GM21737 (cell line): ENCODE measurements at regions not wholly inside any gene's neighbourhood (a gene's known extent, or its start where the extent isn't known, plus 50 kb on each side); places are given as distances from the start of the nearest gene placed in this dataset.

ENCODE experiments used
- ATAC-seq: cut with Tn5 transposase; IDR thresholded peaks from one replicate; pipeline ENCODE4 v1.9.1; 2021; ENCODE audit warnings: mild to moderate bottlenecking, moderate library complexity; ENCODE audit not compliant: unreplicated experiment

DNA sequence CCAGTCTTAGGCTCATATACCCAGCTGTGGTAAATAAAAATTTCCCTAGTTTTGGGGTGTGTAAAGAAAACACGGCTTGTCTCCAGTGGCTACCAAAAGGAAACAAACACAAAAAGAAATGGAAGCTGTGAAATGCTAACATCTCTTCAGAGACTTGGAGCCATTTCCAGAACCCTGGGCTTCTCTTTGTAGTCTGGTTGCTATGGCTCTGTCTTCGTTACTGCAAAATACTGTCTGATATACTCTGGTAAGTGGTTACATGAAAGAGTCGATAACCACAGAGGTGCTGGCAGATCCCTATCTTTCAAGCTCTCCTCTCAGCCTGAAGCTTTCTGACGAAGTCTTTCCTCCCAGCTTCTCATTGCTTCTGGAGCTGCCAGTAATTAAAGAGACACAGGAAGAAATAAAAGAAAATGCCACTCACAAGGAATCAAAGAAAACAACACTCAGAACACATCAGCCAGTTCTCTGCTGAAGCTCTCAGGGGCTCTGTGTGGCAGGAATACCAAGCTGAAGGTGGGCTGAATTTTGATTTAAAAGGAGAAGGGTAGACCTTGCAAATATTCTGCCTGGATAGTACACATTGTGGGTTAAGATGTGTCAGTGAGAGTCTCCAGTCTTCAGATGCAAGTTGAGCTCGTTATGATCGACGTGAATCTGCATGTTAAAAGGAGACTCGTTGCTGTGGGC lies 107.6 kb upstream of the FAM9C start:
- no peak for ATAC-seq

- ATAC-seq, result no peak
These were observed 105.4 kb upstream of the FAM9C start for GRCh38 chrX:13149702-13150350.

DNA sequence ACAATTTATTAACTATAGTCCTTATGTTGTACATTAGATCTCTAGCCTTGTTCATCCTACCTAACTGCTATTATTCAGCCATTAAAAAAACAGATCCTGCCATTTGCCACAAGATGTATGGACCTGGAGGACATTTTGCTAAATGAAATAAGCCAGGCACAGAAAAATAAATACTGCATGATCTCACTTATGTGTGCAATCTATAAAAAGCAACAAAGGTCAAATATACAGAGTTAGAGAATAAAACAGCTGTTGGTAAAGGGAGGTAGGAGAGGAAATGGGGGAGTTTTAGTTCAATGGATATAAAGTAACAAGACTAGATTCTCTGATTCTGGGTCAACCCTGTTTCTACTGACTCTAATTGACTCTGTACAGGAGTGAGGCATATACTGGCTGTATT lies 103.3 kb upstream of the FAM9C start:
- ATAC-seq, result no peak

DNA sequence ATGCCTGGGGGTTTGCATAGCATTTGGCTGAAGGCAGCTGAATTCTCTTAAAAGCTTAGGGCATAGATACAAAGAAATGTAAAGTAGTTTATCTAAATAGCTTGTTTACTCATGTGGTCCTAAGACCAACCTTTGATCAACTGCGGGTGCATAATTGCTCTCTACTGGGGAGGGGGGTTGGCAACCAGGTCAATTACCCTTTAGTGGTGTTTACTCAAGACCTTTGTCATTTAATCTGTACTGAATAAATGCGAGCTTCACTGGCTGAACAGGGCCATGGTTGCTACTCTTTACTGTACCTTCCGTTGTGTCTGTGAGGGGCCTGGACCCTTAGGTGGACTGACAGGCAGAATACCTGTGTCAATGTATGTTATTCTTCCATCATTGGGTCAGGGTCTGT lies 102.7 kb upstream of the FAM9C start:
- ATAC-seq, result no peak

DNA sequence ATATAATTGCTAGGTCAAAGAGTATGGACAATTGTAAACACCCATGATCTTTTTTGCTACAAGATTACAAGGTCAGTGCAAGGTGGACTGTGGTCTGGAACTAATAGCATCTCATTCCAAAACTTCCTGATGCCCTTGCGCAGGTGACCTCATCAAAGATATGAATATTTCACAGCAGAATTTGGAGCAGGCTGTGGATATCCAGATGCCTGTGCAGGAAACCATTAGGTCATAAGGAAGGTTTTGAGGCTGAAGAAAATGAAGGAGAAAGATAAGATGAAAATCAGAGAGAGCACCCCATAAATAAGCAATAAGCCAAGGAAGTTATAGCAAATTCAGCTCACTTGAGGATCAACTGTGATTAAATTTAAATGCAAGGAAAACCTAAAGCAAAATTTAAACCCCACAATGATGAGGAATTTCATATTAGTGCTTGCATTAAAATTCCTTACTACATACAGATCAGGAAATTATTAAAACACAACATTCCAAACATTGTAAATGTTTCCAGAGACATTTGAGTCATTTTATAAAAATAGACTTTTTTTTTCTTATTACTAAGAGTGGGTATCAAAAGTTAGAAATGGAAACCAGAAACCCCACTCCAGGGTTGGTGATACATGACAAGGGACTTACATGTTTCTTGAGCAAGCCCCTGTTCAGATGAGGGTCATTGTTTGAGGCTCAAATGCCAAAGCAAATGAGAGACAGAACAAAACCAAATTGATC lies 100.7 kb upstream of the FAM9C start:
- ATAC-seq, result no peak

DNA sequence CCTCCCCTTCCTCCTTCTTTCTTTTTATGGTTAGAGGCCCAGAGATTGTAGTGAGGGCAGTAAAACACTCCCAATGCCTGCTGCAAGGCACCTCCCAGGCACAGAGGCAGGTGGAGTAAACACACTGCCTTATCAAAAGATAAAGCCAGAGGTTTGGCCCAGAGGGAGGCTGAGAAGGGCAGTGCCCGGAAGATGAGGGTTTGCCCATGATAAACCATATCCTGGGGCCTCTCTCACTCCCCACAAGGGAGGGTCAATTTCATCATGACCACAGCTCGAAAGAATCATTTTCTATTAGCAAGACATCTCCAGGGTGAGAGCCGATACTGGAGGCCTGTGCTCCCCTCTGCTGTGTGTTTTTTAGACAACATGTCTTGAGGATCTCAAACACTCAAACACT lies 98.5 kb upstream of the FAM9C start:
- ATAC-seq, result no peak

GRCh38 chrX:13140007-13140406 lies 95.6 kb upstream of the FAM9C start:
- no peak for ATAC-seq

DNA sequence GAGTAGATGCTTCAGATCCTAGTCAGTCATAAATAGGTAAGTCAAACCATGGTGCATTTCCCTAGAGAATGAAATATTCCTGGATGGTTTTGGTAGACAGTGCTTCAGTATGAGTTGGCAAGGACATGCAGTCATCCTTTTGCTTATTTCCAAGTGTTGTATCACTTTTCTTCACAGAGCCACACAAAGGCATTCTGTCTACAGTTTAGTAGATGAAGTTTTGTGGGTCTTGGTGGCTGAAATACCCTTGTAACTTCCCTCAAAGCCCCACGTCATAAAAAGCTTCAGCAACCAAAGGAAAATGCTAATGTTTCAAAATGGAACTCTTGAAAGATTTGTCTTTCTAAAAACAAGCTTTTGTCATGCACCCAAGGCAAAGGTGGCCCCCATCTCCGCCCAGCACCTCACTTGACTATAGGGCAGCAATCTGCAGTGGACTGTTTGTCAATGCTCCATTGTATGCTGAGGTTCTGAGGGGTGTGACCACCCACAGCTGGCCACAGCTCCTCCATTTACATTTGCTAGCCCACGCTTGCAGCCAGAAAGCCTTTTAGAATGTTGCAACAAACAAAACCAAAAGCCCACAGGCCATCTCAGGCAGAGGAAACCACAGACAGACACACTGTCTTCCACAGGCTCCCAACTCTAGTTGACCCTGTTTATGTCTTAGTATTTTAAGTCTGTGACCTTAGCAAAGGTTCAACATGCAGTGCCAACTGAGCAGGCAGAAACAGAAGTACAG lies 87.1 kb upstream of the FAM9C start:
- ATAC-seq, result no peak

DNA sequence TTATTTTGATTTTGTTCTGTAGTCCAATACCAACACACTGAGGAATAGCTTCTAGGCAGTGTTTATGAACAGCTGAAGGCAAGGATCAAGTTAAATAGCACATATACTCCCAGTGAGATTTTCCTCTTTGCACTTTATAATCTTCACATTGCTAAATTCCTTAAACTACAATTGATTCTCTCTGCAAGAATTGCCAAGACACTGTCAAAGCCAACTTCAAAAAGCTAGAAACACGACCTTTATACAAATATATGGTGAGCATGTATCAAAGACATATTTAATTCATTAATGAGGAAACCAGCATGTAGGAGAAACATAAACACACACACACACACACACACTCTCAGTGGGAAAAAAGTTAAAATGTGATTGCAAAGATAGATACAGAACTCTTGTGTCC lies 86.4 kb upstream of the FAM9C start:
- ATAC-seq, result no peak

DNA sequence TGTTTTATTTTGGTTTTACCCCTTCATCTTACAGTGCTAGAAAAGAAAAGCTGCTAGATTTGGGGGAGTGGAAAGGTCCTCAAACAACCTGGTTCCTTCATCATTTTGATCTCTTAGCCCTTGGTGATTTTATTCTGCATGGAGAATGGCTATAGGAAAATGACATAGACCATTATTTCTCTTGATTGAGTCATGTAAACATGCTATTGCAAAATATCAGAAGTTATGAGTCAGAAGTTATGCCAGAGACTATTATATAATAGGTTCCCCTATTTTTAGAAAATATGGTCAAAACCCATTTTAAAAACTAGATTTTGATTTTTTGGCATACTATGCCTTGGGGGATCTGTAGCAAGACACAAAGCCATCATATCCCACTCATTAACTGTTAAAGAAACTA lies 83.7 kb upstream of the FAM9C start:
- no peak for ATAC-seq

DNA sequence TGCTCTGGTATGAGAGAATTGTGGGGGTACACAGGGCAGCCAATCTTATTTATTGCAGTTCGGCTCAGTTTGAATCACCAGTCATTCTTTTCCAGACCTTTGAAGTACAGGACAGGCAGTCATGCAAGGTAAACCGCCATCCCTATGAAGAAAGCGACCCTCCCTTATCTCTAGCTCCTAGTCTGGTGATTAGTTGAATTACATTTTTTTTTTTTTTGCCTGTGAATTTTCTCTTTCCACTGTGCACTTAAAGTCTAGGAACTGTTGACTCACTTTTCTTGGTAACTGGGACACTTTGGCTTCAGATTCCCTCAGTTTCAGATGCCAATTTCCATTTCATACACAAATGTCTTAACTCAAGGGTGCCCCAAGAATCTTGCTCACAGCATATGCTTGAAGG lies 82.4 kb upstream of the FAM9C start:
- no peak for ATAC-seq

DNA sequence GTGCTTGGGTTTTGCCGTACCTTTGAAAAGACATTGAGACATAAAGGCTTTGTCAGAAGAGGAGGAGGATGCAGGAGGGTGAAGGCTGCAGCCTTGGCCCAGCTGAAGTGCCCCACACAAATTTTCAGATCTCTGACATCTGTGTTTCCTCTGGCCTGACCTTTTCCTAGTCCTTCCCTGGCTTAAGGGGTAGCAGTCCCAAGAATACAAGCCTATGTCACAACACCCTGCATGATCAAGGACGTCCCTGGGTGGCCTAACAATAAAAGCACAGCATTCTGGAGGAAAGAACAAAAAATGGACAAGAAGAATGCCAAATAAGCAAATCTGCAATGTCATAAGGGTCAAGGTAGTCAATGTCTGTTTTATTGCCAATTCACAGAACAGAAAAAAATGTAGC lies 80.8 kb upstream of the FAM9C start:
- no peak for ATAC-seq

DNA sequence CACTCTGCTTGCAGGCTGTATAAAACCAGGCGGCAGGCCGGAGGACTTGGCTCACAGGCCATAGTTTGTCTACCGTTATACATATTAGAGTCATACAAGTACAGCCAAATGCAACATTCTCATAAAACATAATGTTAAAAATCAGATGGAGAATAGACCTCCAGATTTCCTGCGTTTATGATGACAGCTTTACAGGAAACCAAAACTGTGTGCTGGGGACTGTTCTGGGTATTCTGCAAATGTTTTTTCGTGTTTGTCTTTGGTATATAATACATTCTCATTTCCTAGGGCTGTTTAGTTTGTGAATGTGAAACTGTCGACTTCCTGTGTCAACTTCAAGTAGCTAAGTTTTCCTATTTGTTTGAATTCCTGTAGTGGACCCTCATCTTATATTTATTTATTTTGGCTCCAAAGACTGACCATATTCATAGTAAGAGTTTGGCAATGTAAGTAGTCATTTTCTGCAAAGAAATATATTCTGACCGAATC lies 79.5 kb upstream of the FAM9C start:
- no peak for ATAC-seq

DNA sequence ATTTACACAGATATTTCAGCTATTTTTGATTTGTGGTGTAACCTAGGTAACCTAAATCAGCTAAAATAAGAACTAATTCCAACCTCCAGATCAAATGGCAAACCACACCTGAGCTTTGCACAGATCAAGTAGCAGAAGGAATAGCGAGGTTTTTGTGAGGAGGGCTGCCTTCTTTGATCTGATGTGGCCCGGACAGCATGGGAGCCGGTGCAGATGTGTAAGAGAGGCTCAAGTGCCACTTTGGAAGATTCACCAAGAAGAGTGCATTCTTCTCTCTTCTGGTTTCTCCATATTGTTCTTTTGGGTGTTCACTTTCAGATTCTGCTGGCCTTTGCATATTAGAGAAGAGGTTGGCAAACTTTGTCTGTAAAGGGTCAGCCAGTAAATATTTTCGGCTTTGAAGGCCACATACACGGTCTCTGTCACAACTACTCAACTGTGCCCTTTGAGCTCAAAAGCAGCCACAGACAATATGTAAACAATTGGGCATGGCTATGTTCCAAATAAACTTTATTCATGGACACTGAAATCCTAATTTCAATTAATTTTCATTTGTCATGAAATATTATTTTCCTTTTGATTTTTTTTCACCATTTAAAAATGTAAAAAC lies 78.9 kb upstream of the FAM9C start:
- ATAC-seq, result no peak

- no peak for ATAC-seq
These were observed 76.7 kb upstream of the FAM9C start for GRCh38 chrX:13121020-13121555.

GRCh38 chrX:13120017-13120416 lies 75.6 kb upstream of the FAM9C start:
- no peak for ATAC-seq

DNA sequence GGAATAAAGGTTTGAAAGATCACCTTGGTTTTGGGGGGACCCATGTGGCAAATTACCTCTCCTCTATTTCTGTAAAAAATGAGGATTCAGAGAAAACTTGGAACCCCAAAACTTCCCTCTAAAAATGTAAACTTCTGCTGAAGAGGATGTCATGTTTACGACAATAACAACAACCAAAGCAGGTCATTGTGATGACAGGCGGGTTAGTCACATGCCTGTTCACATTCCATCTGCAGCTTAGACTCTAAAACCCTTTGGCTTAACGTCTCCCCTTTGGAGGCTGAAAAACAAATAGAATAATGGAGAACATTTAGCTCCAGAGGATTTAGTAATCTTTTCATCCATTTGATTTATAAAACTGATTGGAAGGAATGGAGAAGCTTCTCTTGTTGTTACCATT lies 75.0 kb upstream of the FAM9C start:
- no peak for ATAC-seq

DNA sequence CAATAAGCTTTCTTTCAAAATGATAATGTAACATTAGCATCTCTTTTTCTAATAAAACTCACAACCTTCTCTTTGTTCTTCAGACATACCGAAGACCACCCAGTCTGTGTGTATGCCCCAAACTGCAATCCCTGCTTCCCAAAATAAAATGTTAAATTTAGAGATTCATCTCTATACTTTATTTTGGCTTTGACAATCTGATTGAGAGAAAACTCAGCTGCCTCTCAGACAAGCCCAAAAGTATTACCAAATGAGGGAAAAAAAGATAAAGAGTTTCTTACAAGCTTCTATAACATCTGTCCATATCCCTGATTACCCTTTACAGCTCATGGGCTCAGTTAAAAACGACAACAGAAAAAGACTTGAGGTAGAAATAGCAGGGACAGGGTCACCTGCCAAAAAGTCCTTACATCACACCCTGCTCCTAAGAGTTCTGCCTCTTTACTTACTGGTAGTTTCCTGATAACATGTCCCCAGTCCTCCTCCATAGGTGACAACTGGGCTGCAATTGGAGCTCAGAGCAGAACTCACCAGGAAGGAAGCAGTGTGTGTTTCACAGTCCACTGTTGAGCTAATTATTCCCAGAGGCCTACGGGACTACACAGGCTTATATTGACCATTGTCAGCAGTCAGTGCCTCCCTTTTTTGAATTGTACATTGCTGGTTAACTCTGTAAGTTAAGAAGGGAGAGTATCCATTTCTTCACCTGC lies 70.9 kb upstream of the FAM9C start:
- ATAC-seq, result no peak

- ATAC-seq, result no peak
These were observed 68.1 kb upstream of the FAM9C start for GRCh38 chrX:13112499-13112898.
